ENCODE measurements at regions not wholly inside any gene's neighbourhood (a gene's known extent, or its start where the extent isn't known, plus 50 kb on each side); places are given as distances from the start of the nearest gene placed in this dataset.
A peak's percentile ranks its signal among the peaks of the same experiment; 100 is the strongest.

DNA sequence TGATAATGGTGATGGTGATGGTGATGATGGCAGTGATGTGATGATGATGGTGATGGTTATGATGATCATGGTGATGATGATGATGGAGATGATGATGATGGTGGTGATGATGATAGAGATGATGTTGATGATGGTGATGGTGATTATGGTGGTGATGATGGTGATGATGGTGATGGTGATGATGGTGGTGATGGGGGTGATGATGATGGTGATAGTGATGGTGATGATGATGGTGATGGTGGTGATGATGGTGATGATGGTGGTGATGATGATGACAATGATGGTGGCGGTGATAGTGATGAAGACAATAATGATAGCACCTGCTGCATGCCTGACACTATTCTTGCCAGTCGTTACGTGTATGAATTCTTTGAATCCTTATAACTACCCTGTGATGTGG is 317.9 kb upstream of the AJAP1 start:
- no peak for DNase-seq
- in situ Hi-C loops (cut with HindIII; ENCODE audit: low pct_ligation_motif_present, low pct_unique_long_range_greater_than_20kb, low sequenced_read_pairs) = no loop called here

DNA sequence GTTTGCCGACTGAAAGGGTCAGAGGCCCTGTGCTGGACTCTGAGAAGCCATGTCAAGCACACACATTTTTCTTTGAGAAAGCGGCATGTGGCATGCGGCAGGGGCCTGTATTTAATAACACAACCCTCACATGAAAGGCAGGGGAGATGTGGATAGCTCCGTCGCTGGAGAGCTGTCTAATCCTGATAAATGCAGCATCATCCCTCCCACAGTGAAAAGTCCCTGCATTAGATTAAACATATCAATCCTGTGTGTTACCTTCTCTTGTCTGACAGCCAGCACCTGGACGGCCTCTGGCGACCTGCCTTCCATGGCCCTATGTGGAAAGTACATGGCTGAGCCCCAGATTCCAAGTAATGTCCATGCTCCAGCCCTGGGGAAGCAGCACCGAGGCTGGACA is 313.0 kb upstream of the AJAP1 start:
- no peak for DNase-seq
- in situ Hi-C loops (cut with HindIII; ENCODE audit: low pct_ligation_motif_present, low pct_unique_long_range_greater_than_20kb, low sequenced_read_pairs) = no loop called here

DNA sequence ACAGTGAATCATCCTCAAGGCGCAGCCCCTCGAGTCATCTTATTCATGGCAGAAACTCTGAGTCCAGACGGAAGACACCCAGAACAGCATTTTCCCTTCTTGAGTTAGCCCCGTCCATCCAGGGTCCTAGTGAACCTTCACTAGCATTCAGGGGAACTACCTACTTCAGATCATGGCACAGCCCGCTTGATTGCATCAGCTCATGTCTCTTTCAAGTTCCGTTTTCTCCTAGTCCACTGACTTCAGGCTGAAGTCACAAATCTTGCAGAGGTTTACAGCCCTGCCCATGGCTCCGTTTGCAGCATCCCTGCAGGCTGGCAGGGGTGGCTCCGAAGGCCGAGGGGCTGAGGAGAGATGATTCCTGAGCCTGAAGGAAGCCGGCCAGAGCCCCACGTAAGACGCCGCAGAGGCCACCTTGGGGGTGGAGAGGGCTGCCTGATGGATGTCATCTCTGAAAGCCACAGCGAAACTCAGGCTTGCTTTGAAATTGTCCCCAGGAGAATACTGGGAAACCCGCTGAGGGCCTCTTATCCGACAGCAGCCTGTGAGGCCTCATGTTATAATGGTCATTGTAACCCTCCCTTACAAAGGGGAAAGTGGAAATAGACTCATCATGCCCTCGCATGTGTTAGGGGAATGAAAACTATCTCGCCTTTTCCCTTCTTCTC is 310.2 kb upstream of the AJAP1 start:
- DNase-seq = no peak
- in situ Hi-C loops (cut with HindIII; ENCODE audit: low pct_ligation_motif_present, low pct_unique_long_range_greater_than_20kb, low sequenced_read_pairs) = no loop called here

DNA sequence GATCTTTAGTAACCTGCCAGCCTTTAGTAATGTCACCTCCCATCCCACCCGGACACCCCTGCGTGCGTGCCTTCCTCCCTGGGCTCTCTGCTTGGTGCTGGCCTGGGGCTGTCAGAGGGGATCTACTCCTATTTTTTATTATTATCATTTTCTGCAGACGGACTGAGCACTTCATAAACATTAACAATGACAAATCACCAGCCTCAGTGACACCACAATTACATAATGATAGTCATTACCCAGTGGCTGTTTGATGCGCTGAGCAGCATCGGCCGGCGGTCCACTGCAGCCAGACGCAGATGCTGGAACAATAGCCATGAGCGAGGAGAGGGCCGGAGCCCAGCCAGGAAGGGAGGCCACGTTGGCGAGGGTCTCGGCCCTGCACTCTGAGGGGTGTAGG is 309.3 kb upstream of the AJAP1 start:
- DNase-seq = no peak

DNA sequence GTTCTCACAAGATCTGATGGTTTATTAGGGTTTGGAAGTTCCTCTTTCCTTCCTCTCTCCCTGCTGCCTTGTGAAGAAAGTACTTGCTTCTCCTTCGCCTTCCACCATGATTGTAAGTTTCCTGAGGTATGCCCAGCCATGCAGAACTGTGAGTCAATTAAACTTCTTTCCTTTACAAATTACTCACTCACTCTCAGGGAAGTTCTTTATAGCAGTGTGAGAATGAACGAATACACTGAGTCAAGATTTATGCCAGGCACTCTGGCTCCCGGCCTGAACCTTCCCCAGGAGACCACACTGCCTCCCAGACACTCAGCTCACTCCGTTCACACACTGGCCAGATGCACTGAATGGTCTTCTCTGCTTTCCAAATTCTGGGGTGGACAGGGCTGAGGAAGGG is 308.3 kb upstream of the AJAP1 start:
- no peak for DNase-seq
- in situ Hi-C loops (cut with HindIII; ENCODE audit: low pct_ligation_motif_present, low pct_unique_long_range_greater_than_20kb, low sequenced_read_pairs) = no loop called here

More for the DNA sequence above, 309.3 kb upstream of the AJAP1 start:
- in situ Hi-C loops (cut with HindIII; ENCODE audit: low pct_ligation_motif_present, low pct_unique_long_range_greater_than_20kb, low sequenced_read_pairs) = no loop called here

DNA sequence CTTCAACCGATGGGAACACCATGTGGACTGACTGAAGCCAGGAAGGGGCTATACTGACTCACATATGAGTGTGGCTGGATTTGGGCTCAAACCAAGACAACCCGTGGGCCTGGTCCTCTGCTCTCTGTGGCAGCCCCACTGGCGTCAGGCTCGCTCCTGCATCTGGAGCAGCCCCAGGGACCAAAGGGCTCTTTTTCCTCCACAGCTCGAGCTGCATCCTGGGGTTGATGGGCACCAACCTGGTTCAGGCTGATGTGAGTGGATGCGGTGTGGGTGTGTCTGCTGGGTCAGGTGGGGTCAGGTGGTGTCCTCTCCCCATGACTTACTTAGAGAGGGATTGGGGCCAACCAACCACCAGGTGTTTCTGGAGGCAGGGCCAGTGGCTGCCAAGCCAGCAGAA is 303.0 kb upstream of the AJAP1 start:
- no peak for DNase-seq
- in situ Hi-C loops (cut with HindIII; ENCODE audit: low pct_ligation_motif_present, low pct_unique_long_range_greater_than_20kb, low sequenced_read_pairs) = no loop called here

DNA sequence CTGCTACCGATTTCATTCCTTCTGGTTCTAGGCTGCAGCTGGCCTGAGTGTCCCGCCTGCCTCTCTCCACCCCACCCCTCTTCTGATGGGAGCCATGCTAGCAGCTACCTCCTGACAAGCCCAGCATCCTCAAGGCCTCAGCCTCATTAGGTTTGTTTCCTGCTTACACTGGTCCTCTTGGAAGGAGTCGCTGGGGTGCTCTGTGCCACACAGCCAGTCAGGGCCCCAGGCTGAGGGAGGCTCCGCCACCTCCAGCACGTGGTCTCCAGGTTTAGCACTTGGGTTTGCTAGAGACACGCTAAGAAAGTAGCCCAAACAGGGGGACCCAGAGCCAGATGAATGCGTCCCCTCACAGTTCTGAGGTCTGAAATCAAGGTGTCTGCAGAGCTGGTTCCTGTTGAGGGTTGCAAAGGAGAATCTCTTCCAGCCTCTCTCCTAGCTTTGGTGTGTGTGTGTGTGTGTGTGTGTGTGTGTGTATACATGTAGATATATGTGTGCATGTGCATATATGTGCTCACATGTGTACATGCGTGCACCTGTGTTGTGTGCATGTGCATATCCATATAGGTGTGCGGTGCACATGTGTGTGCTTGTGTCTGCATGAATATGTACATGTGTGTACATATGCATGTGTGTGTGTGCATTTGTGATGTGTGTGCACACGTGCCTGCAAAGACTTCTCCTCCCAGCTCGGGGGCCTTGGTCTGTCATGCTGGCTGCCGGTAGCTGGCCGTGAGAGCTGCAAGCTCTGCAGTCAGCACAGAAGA is 301.1 kb upstream of the AJAP1 start:
- in situ Hi-C loops (cut with HindIII; ENCODE audit: low pct_ligation_motif_present, low pct_unique_long_range_greater_than_20kb, low sequenced_read_pairs) = no loop called here
- DNase-seq = no peak

DNA sequence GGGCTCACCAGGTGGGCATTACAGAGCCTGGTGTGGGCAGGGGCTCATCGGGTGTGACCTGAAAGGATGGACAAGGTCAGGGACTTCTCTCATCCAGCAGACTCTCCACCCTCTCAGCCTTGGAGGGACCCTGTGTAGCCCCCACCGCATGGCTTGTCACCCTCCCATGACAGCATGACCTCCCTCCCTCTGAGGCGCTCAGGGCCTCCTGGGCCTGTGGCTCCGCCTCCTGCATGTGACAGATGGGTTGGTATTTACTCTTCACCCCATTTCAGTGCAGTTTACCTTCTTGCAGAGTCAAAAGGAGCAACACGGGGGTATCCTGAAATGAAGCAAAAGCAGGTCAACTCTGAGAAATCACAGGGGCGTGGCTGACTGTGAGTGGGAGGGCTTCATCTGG is 298.6 kb upstream of the AJAP1 start:
- DNase-seq = no peak
- in situ Hi-C loops (cut with HindIII; ENCODE audit: low pct_ligation_motif_present, low pct_unique_long_range_greater_than_20kb, low sequenced_read_pairs) = no loop called here

DNA sequence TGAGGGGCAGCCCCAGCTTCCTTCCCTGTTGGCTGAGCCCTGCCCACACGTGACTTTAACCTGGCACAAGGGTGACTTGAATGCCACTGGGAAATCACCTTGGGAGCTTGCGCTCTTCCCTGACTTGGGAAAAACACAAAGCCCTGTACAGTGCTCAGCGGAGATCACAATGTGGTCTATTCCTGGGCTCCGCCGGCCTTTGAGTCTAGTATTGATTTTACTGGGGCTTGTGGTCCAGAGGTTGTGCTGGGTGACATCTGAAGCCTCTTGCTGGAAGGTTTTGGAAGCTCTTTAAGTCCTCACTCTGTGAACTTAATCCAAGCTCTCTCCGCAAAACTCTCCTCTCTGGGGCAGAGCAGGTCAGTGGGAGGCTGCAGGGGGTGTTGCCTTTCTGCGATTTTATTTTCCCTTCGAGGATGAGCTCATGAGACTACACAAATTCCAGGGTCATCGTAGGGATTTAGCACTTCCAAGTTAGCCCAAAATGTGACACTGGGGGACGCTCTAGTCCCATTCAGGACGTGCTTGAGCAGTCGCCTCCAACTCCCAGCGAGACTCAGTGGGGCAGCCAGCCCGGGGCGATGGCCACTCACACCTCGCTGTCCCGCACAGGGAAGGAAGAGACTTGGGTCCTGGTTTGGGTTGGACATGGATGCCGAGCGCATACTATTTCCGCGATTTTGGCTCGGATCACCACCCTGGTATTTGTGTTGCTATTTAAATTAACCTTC is 291.9 kb upstream of the AJAP1 start:
- DNase-seq = no peak
- in situ Hi-C loops (cut with HindIII; ENCODE audit: low pct_ligation_motif_present, low pct_unique_long_range_greater_than_20kb, low sequenced_read_pairs) = no loop called here

DNA sequence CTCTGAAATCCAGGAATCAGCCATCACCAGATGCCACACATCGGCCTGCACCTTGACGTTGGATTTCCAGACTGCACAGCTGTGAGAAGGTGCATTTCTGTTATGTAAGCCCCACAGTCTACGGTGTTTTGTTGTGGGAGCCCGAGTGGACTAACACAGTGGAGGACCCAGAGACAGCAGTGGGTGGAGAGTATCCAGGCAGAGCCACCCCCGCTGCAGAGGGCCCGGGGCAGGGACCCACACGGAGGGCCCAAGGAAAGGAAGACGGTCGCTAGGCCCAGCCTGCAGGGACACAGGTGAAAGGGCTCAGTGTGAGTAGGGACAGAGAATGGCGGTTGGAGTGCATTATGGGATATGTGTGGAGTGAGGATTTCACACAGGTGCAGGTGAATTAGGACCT is 288.3 kb upstream of the AJAP1 start:
- DNase-seq = no peak
- in situ Hi-C loops (cut with HindIII; ENCODE audit: low pct_ligation_motif_present, low pct_unique_long_range_greater_than_20kb, low sequenced_read_pairs) = no loop called here

DNA sequence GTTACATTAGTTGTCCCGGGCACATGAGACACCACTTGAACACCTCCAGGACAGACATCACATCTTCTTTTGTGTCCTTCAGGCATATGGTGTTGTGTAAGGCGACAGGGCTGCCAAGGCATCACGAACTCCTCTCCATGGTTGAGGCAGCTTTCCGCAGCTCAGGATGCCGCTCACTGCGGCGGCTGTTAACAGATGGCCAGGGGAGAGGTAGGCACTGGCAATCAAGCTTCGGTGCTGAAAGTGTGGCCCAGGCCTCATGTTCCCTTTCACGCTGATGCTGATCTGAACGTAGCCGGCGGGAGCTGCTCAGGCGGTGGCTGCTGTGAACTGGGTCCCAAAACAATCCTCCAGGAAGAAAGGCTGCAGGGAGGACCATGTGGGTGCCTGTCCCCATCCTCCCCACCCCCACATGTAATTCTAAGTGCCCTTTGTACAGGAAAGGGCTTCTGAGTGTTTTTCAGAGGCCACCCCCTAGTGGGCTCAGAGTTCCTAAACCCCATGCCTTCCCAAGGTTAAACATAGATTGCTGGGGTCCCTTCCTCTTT is 287.1 kb upstream of the AJAP1 start:
- in situ Hi-C loops (cut with HindIII; ENCODE audit: low pct_ligation_motif_present, low pct_unique_long_range_greater_than_20kb, low sequenced_read_pairs) = no loop called here
- no peak for DNase-seq

DNA sequence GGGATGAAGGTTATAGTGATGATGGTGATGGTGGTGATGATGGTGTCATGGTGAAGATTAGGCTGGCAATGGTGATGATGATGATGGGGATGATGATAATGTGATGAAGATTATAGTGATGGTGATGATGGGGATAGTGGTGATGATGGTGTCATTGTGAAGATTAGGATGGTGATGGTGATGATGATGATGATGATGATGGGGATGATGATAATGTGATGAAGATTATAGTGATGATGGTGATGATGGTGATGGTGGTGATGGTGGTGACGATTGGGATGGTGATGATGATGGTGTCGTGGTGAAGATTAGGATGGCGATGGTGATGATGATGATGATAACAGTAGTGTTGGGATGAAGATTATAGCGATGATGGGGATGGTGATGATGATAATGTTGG is 285.1 kb upstream of the AJAP1 start:
- in situ Hi-C loops (cut with HindIII; ENCODE audit: low pct_ligation_motif_present, low pct_unique_long_range_greater_than_20kb, low sequenced_read_pairs) = no loop called here

DNA sequence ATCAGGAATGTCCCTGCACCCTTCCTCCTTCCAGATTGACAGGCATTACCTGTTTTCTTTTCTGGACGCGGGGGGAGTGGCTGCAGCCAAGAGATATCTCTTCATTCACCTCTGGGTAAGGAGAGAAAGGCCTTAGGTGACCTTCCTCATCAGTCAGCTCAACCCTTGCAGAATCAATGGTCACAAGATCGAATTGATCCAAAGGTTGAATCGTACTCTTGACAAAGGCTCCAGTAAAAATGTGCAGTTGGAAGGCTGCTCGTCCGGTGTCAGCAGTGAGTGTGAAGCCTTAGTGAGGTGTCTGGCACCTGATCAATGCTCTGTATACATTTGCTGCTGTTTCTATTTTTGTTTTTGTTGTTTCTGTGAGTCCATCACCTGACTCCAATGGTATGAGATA is 282.6 kb upstream of the AJAP1 start:
- in situ Hi-C loops (cut with HindIII; ENCODE audit: low pct_ligation_motif_present, low pct_unique_long_range_greater_than_20kb, low sequenced_read_pairs) = no loop called here
- DNase-seq = no peak

More for the DNA sequence above, 285.1 kb upstream of the AJAP1 start:
- DNase-seq = no peak

DNA sequence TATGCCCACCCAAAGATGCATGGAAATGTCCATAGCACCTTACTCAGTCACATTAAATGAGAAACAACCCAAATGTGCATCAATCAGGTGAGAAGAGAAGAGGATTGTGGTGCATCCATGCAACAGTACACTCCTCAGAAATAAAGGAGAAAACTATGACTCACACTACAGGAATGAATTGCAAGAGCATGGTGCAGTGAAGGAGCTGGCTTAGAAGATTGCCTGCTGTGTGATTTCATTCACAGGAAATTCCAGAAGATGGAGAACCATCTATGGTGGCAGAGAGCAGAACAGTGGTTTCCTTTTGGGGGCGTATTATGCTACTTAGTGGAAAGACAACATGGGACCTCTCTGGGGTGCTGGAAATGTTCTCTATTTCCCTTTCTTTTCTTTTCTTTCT is 278.6 kb upstream of the AJAP1 start:
- peak; percentile 27 for DNase-seq
- in situ Hi-C loops (cut with HindIII; ENCODE audit: low pct_ligation_motif_present, low pct_unique_long_range_greater_than_20kb, low sequenced_read_pairs) = no loop called here

DNA sequence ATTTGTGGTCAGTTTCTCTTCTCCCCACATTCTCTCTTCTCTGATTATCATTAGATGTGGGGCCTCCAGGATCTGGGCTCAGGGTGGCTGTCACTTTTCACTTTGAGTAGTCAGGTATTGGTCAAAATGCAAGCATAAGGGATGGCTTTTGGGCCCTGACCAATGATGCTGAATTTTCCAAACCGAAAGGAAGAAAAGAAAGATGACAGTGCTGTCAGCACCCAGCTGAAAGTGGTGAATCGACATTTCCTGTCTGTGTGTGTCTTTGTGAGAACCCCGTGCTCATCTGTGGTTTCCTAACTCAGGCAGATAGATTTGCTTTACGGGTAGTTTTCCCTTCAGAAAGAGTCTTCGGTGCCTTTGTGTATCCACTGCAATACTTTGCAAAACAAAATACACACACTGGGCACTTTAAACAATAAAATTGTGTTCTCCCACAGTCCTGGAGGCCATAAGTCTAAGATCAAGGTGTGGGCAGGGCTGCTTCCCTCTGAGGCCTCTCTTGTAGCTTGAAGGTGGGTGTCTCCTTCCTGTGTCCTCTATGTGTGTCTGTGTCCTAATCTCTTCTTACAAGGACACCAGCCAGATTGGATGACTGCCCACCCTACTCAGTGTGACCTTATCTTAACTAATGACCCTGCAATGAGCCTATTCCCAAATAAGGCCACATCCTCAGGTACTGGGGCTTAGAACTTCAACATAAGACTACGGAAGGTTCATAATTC is 274.8 kb upstream of the AJAP1 start:
- in situ Hi-C loops (cut with HindIII; ENCODE audit: low pct_ligation_motif_present, low pct_unique_long_range_greater_than_20kb, low sequenced_read_pairs) = no loop called here
- no peak for DNase-seq

DNA sequence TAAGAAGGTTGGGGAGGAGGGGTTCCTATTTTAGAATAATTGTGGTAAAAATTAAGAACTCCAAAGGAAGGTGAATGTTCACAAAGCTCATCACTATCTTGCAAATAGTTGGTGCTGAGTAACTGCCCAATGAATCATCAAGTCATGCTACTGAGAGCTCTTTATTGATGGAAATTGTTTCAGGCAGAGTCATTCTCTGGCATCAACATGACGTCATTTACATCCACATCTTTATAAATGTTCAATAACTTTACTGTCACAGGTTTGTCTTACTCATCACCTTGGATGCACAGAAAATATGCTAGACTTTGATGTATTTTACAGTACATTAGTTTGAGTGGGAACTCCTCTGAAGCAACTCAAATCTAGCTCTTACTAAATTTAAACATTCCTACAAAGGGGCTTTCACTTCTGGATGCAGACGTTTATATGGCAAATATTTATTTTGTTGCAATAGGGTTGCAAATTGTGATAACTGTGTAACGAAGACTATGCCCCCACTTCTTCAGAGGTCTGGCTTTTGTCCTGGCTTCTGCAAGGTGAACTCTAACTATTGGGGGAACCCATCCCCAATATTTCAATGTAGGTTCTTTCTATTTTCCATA is 273.7 kb upstream of the AJAP1 start:
- in situ Hi-C loops (cut with HindIII; ENCODE audit: low pct_ligation_motif_present, low pct_unique_long_range_greater_than_20kb, low sequenced_read_pairs) = no loop called here
- peak; percentile 54 for DNase-seq

DNA sequence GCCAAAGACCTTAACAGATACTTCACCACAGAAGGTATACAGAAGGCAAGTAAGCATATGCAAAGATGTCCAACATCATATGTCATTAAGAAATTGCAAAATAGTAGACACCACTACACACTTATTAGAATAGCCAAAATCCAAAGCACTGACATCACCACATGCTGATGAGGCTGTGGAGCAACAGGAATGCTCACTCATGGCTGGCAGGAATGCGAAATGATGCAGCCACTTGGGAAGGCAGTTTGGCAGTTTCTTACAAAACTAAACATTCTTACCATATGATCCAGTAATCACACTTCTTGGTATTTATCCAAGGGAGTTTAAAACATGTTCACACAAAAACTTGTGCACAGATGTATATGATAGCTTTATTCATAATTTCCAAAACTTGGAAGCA is 261.2 kb upstream of the AJAP1 start:
- DNase-seq = no peak
- in situ Hi-C loops (cut with HindIII; ENCODE audit: low pct_ligation_motif_present, low pct_unique_long_range_greater_than_20kb, low sequenced_read_pairs) = no loop called here

DNA sequence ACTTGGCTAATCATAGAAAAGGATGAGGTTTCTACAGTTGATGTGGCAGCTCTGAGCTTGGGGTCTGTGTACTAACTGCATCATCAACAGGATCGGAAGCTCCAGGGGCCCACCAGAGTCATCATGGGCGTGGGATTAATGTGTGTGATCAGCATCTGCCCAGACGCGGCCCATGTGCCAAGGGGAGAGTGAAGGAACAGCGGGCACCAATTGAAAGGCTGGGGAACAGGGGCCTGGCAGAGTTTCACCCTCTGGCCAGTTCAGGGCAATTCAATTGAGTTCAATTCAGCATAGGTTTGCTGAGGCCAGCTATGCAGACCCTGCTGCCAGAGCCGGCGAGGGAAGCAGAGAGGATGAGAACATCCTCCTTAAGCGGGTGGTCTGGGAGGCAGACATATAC is 260.0 kb upstream of the AJAP1 start:
- DNase-seq = no peak
- in situ Hi-C loops (cut with HindIII; ENCODE audit: low pct_ligation_motif_present, low pct_unique_long_range_greater_than_20kb, low sequenced_read_pairs) = no loop called here
